HepG2 (cell line): ENCODE measurements at regions not wholly inside any gene's neighbourhood (a gene's known extent, or its start where the extent isn't known, plus 50 kb on each side); places are given as distances from the start of the nearest gene placed in this dataset.
A peak's percentile ranks its signal among the peaks of the same experiment; 100 is the strongest.
"Not testable (repeated sequence)": the region's sequence is repeated elsewhere in the genome, so short reads cannot be mapped to it uniquely, and the experiment has no call there.

Source experiments
- ATAC-seq: fragments of 200-7000 bp; cut with Tn5 transposase; 3 replicates; pipeline ENCODE4 v1.9.1; 2020; ENCODE audit warnings: mild to moderate bottlenecking, moderate library complexity
- BruUV-seq: library from RNA; stranded (reverse); fragments of 400-500 nt; replicated peaks from 2 replicates; lab custom pipeline; 2021; lab: Mats Ljungman, UMichigan
- CTCF ChIA-PET: fragments of 300-600 bp; formaldehyde crosslinking; extraction: SDS; loops from one replicate; lab custom pipeline; 2021; ENCODE audit warnings: low total read pairs, inconsistent platforms, low intra/inter-chr PET ratio; lab: Yijun Ruan, JAX
- POLR2A ChIA-PET: fragments of 350-600 bp; sonication (Branson Sonifier 250); formaldehyde crosslinking; loops from one replicate; lab custom pipeline; 2020; ENCODE audit warnings: antibody characterized with exemption, inconsistent platforms; lab: Yijun Ruan, JAX
- DNase-seq: peaks from one replicate; pipeline ENCODE4 v3.0.0-alpha.2; 2015; ENCODE audit warnings: low spot score
- FAIRE-seq: peaks from 3 replicates; lab custom pipeline; 2011; peaks lifted over from hg19 to GRCh38; lab: Jason Lieb, UNC
- H2AFZ ChIP-seq: one replicate; pipeline ENCODE4 v1.6.1; 2011; ENCODE audit warnings: low read length, inconsistent platforms
- H3K27ac ChIP-seq: fragments of 300-600 bp; 3 replicates; pipeline ENCODE4 v1.8.0; 2011; ENCODE audit warnings: mixed run types, mild to moderate bottlenecking, mixed read lengths, low read length, inconsistent platforms; ENCODE audit not compliant: insufficient read depth; ENCODE audit errors: extremely low read length
- H3K27me3 ChIP-seq, 2 experiments: fragments of 200-600 bp in 1 of 2; 2 replicates in 1 of 2; 3 replicates in 1 of 2; pipeline versions ENCODE4 v1.6.0 to v1.8.0; 2011; ENCODE audit warnings: low read length in 2 of 2, mild to moderate bottlenecking in 2 of 2, moderate library complexity in 2 of 2, inconsistent platforms in 1 of 2; ENCODE audit not compliant: insufficient read depth in 2 of 2, control insufficient read depth in 1 of 2
- H3K36me3 ChIP-seq, 2 experiments: fragments of 200-600 bp in 1 of 2; replicated peaks in 1 of 2; 2 replicates in 1 of 2; 3 replicates in 1 of 2; pipeline versions ENCODE4 v1.5.1 to v1.8.0; 2011; ENCODE audit warnings: low read length in 2 of 2, inconsistent platforms in 1 of 2; ENCODE audit not compliant: insufficient read depth in 2 of 2, control insufficient read depth in 1 of 2
- H3K4me1 ChIP-seq: 2 replicates; pipeline ENCODE4 v1.5.1; 2012; ENCODE audit warnings: low read length, inconsistent platforms; ENCODE audit not compliant: insufficient read depth
- H3K4me2 ChIP-seq: 2 replicates; pipeline ENCODE4 v1.6.0; 2011; ENCODE audit warnings: low read depth, low read length, inconsistent platforms
- H3K4me3 ChIP-seq, 3 experiments: fragments of 200-600 bp in 1 of 3; sonication (generic), shearing (Covaris generic) in 1 of 3; replicated peaks in 1 of 3; 2 replicates each; pipeline ENCODE4 v1.5.1; 2011 to 2016; ENCODE audit warnings: low read length in 3 of 3, inconsistent platforms in 2 of 3, low read depth in 2 of 3, mild to moderate bottlenecking in 2 of 3, control low read depth in 1 of 3, mixed read lengths in 1 of 3; ENCODE audit not compliant: insufficient read depth in 1 of 3
- H3K79me2 ChIP-seq: one replicate; pipeline ENCODE4 v1.6.1; 2011; ENCODE audit warnings: low read length, inconsistent platforms; ENCODE audit not compliant: insufficient read depth
- H3K9ac ChIP-seq: 2 replicates; pipeline ENCODE4 v1.6.0; 2011; ENCODE audit warnings: mild to moderate bottlenecking, low read depth, low read length, inconsistent platforms; ENCODE audit not compliant: insufficient read depth
- H3K9me3 ChIP-seq: 2 replicates; pipeline ENCODE4 v1.5.1; 2012; ENCODE audit warnings: mild to moderate bottlenecking, low read length
- H4K20me1 ChIP-seq: 2 replicates; pipeline ENCODE4 v1.6.0; 2011; ENCODE audit warnings: inconsistent platforms, mild to moderate bottlenecking, low read length, moderate library complexity; ENCODE audit not compliant: insufficient read depth
- BRF2 ChIP-seq: sonication (generic); formaldehyde crosslinking; IDR thresholded peaks from 2 replicates; pipeline ENCODE4 v1.8.1; 2022; ENCODE audit warnings: mild to moderate bottlenecking, missing genetic modification reagents
- IRF1 ChIP-seq: sonication (generic); formaldehyde crosslinking; IDR thresholded peaks from 2 replicates; pipeline ENCODE4 v1.4.0; 2020; ENCODE audit warnings: low read depth, mild to moderate bottlenecking, missing genetic modification reagents
- JDP2 ChIP-seq: sonication (generic); formaldehyde crosslinking; IDR thresholded peaks from 2 replicates; pipeline ENCODE4 v1.8.1; 2022; ENCODE audit warnings: missing genetic modification reagents, borderline replicate concordance
- POGZ ChIP-seq: sonication (generic); formaldehyde crosslinking; IDR thresholded peaks from 2 replicates; pipeline ENCODE4 v1.4.0; 2020; ENCODE audit warnings: mild to moderate bottlenecking, missing genetic modification reagents
- TFE3 ChIP-seq: IDR thresholded peaks from 2 replicates; pipeline ENCODE4 v1.6.1; 2016
- UBTF ChIP-seq: sonication (generic); formaldehyde crosslinking; IDR thresholded peaks from 2 replicates; pipeline ENCODE4 v1.4.0; 2020; ENCODE audit warnings: mild to moderate bottlenecking, missing genetic modification reagents
- ZBED4 ChIP-seq: sonication (generic); formaldehyde crosslinking; IDR thresholded peaks from 2 replicates; pipeline ENCODE4 v1.4.0; 2020; ENCODE audit warnings: missing genetic modification reagents, borderline replicate concordance
- WGBS: methylation state at CpG from one replicate; pipeline ENCODE4 v1.1.6; 2017; ENCODE audit warnings: low lambda C conversion rate; 5-methylcytosine and 5-hydroxymethylcytosine counted together
- in situ Hi-C: cut with HindIII; loops from 2 replicates; pipeline ENCODE4 v1.10.0; 2017; ENCODE audit warnings: low pct_unique_long_range_greater_than_20kb; ENCODE audit not compliant: extremely low pct_ligation_motif_present
- intact Hi-C: fragments of 100-400 bp; cut with micrococcal nuclease; formaldehyde crosslinking; loops from one replicate; pipeline ENCODE4 v1.10.0; 2022; ENCODE audit not compliant: unreplicated experiment

GRCh38 chr19:56980326-56980725 is 139.5 kb upstream of the USP29 start:
- BruUV-seq, intact Hi-C loops, H4K20me1 ChIP-seq, DNase-seq, in situ Hi-C loops, H3K4me3 ChIP-seq, H3K4me2 ChIP-seq, H3K79me2 ChIP-seq, H3K9ac ChIP-seq, H3K27me3 ChIP-seq, CTCF ChIA-PET, ATAC-seq, POLR2A ChIA-PET, H3K36me3 ChIP-seq, H2AFZ ChIP-seq, FAIRE-seq, H3K9me3 ChIP-seq: not testable (repeated sequence)
- Histone ChIP-seq H3K27ac (peak overlapping the region; percentile 30), H3K4me1 (peaks cover 69% of the 10 kb centered on the region)
- WGBS = 86% methylated on average over 5 of the region's 7 CpGs

- no peak for FAIRE-seq
- CTCF ChIA-PET = no interaction called here
- H3K4me1 ChIP-seq = peaks cover 63% of the 10 kb centered on the region
- TF ChIP-seq ZBED4 (no peak), TFE3 (CRISPR knock-in tag) (no peak), POGZ (CRISPR knock-in tag) (0 out of 2 replicates have a peak, but pooled peaks have one; percentile 17), BRF2 (CRISPR knock-in tag) (no peak), UBTF (CRISPR knock-in tag) (no peak), IRF1 (CRISPR knock-in tag) (no peak), JDP2 (no peak)
Measured at GRCh38 chr19:56980906-56981305, 138.9 kb upstream of the USP29 start.

More at GRCh38 chr19:56980906-56981305, 138.9 kb upstream of the USP29 start:
- H3K9me3 ChIP-seq = no peaks in the 10 kb centered on the region
- WGBS = 84% methylated on average over 16 of the region's 16 CpGs
- ATAC-seq = no peak
- no peaks in the 10 kb centered on the region for H4K20me1 ChIP-seq
- no peak overlapping the region for H3K4me2 ChIP-seq
- peak overlapping the region; percentile 30 for H3K27ac ChIP-seq
- in situ Hi-C loops (no loop called here), intact Hi-C loops (no loop called here)
- POLR2A ChIA-PET = no interaction called here
- no peak overlapping the region for H3K4me3 ChIP-seq
- H3K27me3 ChIP-seq = no peaks in the 10 kb centered on the region
- no TSS peak for BruUV-seq
- no peaks in the 10 kb centered on the region for H3K36me3 ChIP-seq
- DNase-seq = no peak
- no peaks in the 10 kb centered on the region for H3K79me2 ChIP-seq
- no peak overlapping the region for H3K9ac ChIP-seq
- no peak overlapping the region for H2AFZ ChIP-seq
